Coronary artery (tissue), 2 donors: ENCODE measurements at regions not wholly inside any gene's neighbourhood (a gene's known extent, or its start where the extent isn't known, plus 50 kb on each side); places are given as distances from the start of the nearest gene placed in this dataset.

Source experiments
- DNase-seq: peaks from one replicate; pipeline ENCODE4 v3.0.0-alpha.2; 2017; ENCODE audit warnings: low spot score
- H3K27ac ChIP-seq, 2 donors: fragments of 200-600 bp; sonication (generic); one replicate each; pipeline ENCODE4 v1.5.1; 2016 to 2019
- H3K4me3 ChIP-seq: fragments of 200-600 bp; sonication (generic); 2 replicates; pipeline ENCODE4 v1.5.1; 2016; ENCODE audit warnings: mild to moderate bottlenecking, moderate library complexity
- TF ChIP-seq, protein P1 (sequence below): fragments of 200-600 bp; sonication (generic); IDR thresholded peaks from one replicate; pipeline ENCODE4 v1.5.1; 2019; ENCODE audit warnings: antibody characterized with exemption

DNA sequence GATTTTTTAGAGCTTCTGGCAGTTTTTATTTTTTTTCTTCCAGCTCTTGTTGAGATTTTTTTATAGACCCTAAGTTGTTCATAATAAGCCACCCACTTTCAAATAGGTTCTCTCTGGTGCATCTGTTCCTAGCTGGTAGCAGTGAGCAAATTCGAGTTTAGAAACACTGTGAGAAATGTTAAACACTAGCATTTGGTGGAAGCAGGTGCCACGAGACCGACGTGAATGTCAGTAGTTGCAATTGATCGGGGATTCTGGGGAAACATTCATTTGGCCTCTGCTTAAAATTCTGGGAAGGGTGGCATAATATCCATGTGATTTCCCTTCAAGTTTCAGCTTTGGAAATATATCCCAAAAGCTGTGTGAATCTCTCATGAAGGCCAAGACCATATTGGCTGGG is 435.0 kb downstream of the RNF144A start:
- TF ChIP-seq, protein P1, sequence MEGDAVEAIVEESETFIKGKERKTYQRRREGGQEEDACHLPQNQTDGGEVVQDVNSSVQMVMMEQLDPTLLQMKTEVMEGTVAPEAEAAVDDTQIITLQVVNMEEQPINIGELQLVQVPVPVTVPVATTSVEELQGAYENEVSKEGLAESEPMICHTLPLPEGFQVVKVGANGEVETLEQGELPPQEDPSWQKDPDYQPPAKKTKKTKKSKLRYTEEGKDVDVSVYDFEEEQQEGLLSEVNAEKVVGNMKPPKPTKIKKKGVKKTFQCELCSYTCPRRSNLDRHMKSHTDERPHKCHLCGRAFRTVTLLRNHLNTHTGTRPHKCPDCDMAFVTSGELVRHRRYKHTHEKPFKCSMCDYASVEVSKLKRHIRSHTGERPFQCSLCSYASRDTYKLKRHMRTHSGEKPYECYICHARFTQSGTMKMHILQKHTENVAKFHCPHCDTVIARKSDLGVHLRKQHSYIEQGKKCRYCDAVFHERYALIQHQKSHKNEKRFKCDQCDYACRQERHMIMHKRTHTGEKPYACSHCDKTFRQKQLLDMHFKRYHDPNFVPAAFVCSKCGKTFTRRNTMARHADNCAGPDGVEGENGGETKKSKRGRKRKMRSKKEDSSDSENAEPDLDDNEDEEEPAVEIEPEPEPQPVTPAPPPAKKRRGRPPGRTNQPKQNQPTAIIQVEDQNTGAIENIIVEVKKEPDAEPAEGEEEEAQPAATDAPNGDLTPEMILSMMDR = no peak
- H3K27ac ChIP-seq = no peak overlapping the region
- no peak overlapping the region for H3K4me3 ChIP-seq
- DNase-seq = no peak

DNA sequence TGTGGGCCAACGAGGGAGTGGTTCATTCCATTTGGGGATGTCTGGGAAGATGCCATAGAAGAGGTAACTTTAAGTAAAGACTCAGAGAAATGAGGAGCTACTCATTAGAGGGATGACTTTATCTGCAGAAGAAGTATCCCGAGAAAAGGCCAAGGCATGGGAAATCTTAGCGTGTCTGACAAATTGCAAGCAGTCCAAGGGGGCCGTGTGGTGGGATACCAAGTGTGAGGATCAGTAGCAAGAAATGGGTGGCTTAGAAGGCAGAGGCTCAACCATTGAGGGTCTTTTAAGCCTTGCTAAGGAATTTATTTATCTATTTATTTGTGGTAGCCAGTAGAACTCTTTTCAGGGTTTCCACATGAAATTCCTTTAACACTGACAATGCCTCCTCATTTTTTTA is 436.4 kb downstream of the RNF144A start:
- TF ChIP-seq, protein P1 = no peak
- no peak overlapping the region for H3K4me3 ChIP-seq
- no peak overlapping the region for H3K27ac ChIP-seq
- DNase-seq = no peak

DNA sequence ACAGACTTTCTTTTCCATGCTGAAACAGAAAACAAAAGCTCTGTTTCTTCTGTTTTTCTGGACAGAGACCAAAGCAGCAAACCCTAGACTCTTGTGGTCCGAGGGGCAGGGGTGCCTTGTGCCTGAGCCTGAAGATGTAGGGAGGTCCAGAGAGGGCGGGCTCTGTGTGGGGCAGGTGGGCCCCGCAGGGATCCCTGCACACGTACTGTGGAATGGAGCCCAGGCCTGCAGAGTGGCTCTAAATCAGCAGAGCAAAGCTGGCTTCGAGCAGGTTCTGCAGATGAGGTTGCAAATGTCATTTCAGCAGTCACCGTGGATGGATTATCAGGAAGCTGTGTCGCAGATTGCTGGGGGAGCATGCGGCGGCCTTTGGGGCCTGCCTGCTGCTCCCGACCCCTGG is 438.6 kb downstream of the RNF144A start:
- DNase-seq = no peak
- Histone ChIP-seq H3K4me3 (no peak overlapping the region), H3K27ac (no peak overlapping the region)
- TF ChIP-seq, protein P1 = no peak

DNA sequence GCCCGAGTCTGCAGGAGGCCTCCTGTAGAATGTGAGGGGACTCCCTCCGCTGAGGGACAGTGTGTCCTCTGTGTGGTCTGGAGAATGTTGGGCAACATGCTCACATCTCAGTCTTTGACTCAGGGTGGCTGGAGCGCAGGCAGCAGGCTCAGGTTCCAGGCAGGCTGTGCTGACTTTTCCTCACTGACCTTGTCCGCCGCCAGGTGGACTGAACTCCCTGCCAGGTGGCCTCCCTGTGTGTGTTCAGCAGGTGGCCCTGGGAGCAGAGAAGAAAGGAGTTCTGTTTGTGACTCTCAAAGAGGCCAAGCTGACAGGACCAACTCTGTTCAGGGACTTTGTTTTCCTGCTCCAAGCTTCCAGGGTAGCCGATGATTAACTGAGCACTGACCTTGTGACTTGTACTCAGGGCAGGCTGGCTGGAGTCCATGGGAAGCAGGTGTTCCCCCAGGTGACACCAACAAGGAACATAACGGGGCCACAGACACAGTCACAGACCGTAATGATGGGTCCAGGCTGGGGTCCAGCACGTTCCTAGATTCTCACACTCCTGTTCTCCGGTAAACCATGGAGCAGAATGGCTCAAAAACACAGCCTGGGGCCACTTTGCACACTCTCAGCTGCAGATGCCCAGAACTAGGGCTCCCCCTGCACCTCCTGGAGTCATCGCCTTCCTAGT is 439.8 kb downstream of the RNF144A start:
- Histone ChIP-seq H3K27ac (no peak overlapping the region), H3K4me3 (no peak overlapping the region)
- DNase-seq = no peak
- TF ChIP-seq, protein P1 = no peak

DNA sequence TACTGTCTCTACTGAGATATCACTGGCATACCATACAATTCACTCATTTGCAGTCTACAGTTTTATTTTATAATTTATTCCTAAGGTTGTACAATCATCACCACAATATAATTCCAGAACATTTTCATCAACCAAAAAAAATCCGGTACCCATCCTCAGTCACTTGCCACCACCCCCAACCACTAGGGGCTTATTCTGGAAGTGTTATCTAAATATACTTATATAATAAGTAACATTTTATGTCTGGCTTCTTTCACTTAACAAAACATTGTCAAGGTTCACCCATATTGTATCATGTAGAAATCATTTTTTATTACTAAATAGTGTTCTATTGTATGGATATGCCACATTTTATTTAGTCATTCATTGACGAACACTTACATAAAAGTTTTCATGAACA is 440.8 kb downstream of the RNF144A start:
- TF ChIP-seq, protein P1 = no peak
- no peak overlapping the region for H3K4me3 ChIP-seq
- DNase-seq = no peak
- no peak overlapping the region for H3K27ac ChIP-seq

DNA sequence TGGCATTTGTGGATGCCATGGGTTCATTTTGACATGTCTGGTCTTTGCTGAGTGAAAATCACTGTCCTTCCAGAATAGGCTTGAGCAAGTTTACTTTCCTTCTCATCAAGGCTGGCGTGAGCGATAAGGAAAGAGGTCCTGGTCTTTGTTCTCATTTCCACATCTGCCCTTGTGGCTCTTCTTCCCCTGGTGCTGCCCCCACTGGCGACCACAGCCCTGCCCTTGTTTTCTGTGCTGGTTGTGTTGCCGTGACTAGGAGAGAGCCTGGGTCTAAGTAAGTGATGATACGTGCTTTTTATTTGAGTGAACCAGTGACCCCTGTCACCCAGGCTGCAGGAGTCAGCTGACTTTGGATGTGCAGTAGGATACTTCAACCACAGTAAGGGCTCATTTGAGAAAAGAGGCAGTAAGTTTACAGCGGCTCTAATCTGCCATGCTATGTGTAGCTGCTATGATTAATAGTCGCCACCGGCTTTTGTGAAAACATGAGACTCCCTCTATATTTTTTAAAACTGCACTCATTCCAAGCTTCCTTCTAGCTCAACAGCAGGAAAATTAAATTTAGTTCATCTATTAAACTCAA is 441.7 kb downstream of the RNF144A start:
- Histone ChIP-seq H3K27ac (no peak overlapping the region), H3K4me3 (no peak overlapping the region)
- no peak for DNase-seq
- TF ChIP-seq, protein P1 = no peak

DNA sequence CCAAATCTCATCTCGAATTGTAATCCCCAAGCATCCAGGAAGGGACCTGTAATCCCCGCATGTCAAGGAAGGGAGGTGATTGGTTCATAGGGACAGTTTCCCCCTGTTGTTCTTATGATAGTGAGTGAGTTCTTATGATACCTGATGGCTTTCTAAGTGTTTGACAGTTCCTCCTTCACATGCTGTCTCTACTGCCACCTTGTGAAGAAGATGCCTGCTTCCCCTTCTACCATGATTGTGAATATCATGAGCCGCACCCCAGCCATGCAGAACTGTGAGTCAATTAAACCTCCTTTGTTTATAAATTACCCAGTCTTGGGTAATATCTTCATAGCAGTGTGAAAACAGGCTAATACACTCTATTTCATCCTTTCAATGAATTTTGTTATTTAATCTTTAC is 446.7 kb downstream of the RNF144A start:
- DNase-seq = no peak
- TF ChIP-seq, protein P1 = no peak
- no peak overlapping the region for H3K4me3 ChIP-seq
- H3K27ac ChIP-seq = no peak overlapping the region
